HG03135 (cell line): ENCODE measurements at regions not wholly inside any gene's neighbourhood (a gene's known extent, or its start where the extent isn't known, plus 50 kb on each side); places are given as distances from the start of the nearest gene placed in this dataset.

Experiments
- ATAC-seq: cut with Tn5 transposase; IDR thresholded peaks from one replicate; pipeline ENCODE4 v1.9.1; 2021; ENCODE audit warnings: mild to moderate bottlenecking, moderate library complexity; ENCODE audit not compliant: unreplicated experiment

DNA sequence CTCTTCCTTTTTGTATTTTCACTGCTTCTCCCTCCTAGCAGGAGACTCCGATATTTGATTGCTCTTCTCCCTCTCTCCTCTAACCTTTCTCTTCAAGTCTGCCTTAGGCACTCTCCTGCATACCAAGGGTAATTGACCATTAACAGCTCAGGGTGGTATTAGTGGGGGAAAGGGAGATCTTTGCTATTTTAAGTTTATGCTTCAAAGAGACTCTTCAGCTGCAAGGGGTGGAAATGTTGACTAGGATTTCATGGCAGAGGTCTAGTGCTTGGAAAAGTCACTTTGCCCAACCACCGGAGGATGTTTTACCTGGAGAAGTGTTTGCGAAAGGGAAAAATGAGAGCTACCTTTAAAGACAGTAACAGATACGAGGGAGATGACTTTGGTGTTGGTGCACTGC lies 453.7 kb downstream of the SLC4A3 start:
- no peak for ATAC-seq

DNA sequence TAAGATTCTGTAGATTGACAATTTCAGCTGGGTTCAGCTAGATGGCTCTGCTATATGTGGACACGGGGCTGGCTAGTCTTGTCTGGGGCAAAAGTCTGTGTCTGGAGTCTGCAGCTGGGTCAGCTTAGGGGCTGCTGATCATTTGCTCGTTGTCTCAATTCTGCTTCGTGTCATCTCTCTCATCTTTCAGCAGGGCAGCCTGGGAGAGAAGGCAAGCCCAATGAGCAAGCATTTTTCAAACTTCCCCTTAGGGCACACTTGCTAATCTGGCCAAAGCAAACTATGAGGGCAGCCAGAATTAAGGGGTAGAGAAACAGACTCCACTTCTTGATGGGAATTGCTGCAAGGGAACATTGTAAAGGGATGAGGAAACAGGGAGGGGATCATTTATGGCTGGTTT lies 462.6 kb downstream of the SLC4A3 start:
- no peak for ATAC-seq

DNA sequence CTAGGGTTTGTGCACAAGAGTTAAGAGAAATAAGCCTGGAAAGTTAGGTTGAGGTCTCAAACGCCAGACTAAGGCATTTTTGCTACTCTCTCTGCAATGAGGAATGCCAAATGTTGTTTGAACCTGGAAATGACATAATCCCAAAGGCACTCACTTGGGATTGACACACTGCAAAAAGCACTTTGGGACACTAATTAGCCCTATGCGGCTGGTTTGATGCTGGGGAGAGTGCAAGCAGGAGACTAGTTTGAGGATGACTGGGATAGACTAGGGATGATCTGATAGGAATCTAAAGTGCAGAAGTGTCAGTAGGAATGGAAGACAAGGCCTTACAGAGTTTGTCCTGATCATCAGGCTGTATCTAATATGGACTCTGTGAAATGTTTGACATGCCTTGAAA lies 469.0 kb downstream of the SLC4A3 start:
- ATAC-seq = no peak

DNA sequence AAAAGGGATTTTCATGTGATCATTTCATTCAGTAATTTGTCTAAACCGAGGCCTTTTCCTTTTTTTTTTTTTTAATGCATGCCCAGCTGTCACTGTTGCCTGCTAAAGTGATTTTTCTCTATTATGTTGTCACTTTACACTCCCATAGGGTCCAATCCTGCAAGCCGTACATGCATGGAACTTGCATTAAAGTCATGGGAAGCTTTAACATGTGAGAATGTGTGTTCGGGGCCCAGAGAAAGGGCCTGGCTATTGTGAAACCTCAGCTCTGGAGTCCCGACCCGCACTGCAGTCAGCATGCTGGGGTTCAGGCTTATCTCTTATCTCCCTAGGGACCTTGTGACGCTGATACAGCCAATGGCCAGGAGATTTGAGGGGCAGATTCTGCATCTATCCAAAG lies 474.6 kb downstream of the SLC4A3 start:
- no peak for ATAC-seq

DNA sequence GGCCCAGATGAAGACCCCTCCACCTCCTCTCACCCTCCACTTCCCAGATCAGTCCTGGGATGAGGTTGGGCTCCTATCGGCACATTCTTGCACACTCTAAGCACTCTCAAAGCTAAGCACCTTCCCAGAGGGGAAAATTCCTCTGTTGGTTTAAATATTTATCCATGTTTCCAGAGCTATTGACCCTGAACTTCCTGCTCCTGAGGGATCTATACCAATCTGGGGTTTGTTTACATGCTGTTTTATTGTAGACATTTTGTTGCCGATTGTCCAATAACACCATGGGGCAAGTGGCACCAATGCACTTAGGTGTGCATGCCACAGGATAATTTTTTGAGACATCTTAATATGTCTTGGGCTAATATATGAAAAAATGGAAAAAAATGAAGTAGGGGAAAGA lies 476.2 kb downstream of the SLC4A3 start:
- ATAC-seq = no peak

DNA sequence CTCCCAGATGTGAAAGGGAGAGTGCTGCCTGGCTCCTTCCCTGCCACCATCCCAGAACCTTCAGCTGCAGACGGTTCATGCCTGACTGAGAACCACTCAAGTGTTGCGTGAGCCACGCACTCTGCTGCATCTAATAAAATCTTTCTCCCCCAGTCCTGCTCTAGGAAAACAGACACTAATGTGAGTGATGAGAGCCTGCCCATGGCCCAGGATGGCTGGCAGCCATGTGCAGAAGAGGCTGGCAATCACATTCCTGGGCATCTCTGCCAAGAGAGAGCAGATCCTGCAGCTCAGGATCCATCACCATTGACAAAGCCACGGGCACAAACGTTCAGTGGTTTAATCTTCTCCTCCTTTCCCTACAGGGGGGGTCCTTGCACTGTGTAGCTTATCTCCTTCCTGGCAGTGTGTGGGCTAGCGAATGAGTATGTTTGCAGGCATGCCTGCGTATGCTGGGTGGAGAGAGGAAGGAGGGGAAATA lies 477.5 kb downstream of the SLC4A3 start:
- ATAC-seq = no peak

DNA sequence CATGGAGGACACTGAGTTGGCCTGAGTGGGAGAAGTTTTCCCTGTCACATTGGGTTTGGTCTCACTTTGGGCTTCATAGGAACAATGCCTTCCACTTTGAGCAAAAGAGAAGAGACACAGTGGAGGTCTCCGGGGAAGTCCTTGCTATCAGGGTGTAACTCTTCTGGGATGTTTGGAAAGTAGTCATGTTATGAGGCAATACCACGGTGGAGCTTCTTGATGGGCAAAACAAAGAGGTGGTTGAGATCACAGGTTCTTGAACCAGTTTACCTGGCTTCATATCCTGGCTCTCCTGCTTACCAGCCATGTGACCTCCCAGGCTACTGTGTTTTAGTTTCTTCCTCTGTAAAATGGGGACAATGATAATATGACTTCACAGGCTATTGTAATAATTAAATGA lies 478.6 kb downstream of the SLC4A3 start:
- ATAC-seq = no peak

DNA sequence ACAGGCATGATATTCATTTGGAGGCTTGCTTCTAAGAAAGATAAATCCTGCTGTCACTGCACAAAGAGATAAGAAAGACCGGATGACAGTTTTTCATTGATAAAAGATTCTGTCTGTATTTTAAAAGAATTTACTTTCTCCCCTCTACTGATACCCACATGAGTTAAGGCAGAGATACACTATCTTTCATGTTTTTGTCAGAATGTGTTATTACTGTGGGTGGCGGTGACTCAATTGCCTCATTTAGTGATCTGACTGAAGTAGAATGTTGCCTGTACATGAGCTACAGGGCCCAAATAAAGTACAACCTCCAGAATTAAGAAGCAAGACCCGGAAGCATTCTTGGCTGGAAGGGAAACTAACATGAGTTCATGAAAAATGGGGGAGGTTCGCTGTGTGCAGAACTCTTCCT lies 480.0 kb downstream of the SLC4A3 start:
- no peak for ATAC-seq

DNA sequence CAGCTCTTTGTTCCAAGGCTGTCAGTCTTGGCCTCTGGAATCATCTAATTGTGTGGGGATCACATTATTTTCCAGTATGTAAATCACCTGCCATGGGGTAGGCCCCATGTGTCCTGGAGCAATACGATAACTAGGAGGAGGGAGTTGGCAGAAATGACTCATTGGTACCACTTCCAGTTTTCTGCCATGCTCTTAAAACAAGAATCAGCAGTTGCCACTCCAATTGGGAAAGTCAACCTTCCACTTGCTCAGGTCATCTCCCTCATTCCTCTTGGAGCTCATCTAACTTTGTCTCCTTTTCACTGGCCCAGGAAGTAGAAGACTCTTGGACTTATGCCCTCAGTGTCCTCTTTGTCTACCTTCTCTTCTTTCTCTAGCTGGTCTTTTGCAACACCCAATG lies 487.0 kb downstream of the SLC4A3 start:
- no peak for ATAC-seq

DNA sequence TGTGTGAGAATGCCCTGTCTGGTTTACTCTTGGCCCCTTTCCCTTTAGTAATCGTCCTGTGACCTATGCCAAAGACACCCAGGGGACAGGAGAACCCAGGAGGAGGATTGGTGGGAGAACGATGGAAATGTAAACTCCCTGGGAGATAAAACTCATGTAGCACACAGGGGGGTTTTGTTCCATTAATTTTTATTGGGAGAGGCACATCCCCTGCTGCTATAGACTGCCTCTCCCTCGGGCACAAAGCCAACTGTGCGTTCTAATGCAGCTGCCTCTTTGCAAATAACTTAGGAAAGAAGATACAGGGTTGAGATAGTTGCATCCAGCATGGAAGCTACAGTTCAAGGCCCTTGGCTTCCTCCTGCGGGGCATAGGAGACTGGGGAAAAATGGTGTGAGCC lies 489.6 kb downstream of the SLC4A3 start:
- ATAC-seq = no peak

DNA sequence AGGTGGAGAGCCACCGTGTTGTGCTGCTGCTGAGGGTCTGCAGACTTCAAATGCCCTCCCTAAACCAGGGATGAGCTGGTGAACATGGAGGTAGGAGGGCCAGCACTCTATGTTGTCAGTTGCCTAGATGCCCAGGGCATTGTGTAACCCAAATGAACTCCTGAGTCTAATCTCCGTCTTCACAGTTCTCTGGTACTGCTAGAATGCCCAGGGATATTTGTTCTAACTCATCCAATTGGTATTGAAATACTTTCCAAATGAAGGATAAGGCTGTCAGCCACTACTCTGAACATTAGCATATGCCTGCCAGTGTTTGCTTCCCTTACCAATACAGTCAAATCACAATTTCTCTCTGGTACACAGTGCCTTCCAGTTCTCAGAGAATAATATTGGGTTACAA lies 492.6 kb downstream of the SLC4A3 start:
- no peak for ATAC-seq

DNA sequence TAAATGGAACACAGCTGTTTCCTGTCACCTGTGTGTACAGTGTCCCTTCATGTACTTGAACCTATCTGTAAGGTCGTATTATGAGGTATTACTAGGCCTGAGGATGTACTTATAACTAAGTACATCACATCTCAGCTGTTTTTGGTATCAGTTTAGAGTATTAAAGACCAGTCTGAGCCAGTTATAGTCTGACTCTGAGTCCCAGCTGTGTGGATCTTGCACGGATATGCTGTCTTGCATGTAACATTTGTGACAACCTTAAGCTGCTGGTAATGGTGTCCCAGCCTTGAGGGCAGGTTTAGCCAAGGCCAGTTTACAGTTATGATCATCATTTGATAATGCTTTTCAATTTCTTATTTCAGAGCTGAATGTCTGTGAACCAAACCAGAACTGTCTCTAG lies 496.3 kb downstream of the SLC4A3 start:
- no peak for ATAC-seq

DNA sequence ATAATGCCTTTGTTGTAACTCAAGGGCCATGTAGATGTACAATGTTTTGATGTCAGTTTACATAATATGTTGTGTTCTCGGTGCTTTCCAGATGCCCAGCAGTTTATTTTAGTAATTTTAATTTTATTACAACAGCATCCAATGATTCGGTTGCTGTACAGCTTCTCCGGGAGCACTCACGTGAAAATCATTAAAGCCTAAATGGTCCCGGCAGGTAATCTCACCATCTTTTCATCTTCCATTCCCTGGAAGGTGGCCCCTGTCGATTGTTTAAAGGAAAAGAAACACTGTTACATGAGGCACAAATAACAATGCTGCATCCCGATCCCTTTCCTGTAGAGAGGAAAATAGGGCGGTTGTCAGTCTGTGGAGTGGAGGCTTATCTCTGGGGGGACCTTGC lies 498.1 kb downstream of the SLC4A3 start:
- ATAC-seq = no peak

DNA sequence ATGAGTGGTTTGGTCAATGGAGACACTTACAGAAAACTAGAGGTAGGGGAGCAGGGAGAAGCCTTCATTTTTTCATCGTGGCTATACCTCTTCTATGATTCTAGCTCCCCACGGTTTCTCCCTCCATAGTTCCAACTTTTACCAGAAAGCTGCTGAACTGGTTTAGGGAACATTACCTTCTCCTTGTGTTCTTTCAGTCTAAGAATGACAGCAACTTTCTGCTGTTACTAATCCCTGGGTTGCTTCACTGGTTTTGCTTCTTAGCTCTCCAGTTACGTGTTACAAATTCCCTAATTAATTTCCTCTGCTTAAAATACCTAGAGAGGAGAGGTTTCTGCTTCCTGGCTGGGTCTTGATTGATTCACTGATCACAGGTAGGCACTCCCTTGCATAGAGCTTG lies 499.9 kb downstream of the SLC4A3 start:
- no peak for ATAC-seq

DNA sequence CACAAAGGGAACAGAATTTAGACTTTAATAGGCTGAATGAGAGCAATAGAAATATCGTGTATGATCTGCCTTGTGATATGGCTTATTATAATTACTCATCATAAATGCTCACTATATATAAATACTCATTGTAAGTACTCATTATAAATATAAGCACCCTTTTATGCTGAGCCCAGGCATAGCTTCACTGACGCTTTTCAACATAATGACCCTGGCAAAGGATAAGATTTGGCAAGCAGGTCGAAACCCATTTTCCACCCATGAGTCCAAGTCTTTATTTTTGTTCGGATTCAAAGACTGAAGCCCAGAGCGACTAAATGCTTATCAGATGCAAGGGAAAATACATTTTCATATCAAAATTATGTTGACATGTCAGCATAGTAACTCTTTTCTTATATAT lies 500.4 kb downstream of the SLC4A3 start:
- no peak for ATAC-seq

DNA sequence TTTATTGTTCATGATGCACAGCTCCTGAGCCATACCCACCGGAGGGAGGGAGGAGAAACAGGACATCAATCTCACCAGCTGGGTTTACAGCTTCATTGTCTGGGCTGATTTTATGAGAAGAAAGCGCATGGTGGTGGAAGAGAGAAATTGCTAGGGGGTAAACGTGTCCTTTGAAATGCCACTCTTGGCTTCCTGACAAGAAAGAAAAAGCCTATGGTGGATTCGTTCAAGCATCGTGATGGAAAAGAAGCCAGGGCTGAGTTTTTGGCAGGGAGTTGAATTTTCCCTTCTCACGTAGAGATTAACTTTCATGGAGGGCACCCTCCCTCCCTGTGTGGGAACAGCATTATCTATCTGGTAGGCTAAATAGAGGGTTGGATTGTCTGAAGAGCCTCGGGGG lies 502.0 kb downstream of the SLC4A3 start:
- ATAC-seq = no peak

DNA sequence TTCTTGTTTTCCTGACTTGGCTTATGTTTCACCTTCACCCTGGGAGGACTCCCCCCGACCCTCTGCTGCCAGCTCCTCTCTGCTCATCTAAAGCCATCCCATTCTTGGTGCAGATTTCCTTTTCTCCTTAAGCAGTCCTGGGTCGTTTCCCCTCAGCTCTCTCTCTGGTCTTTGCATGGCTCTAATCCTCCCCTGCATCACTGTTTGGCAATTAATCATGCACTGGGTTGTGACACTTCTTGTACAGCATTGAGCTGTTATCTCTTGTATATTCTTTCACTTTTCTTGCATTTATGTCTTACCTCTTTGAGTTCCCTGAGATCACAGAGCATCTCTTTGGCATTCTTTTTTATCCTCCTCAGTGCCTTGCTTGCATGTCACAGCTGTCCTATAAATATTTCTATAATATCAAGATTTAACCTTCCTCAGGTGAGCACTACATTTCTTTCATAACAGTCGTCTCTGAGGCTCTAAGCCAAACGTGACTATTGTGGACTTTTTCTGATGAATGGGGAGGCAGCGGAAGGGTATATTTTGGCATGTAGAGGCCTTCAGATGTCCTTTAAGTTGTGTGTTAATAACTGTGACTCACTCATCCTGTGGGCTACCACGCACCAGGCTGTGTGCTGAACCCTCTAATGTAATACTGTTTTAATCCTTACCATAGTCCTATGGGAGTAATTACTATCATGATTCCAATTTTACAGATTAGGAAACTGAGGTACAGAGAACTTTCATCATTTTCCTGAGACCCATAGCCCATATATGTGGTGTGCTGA lies 507.5 kb downstream of the SLC4A3 start:
- ATAC-seq = no peak

DNA sequence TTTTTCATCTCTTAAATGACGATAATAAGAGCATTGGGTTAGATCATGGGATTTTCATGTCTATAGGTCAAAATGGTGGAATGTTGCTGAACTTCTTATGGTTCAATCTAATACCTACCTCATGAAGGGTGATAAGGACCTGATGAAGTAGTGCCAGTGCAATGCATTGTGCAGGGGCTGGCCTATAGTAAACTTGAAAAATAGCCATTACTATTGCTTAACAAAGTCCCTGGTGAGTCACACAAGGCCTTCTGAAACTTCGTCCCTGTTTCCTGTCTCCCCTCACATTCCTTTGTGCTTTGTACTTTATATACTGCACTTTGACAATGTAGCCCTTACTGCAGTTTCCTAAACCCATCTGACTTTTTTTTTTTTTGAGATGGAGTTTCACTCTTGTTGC lies 515.9 kb downstream of the SLC4A3 start:
- ATAC-seq = no peak

DNA sequence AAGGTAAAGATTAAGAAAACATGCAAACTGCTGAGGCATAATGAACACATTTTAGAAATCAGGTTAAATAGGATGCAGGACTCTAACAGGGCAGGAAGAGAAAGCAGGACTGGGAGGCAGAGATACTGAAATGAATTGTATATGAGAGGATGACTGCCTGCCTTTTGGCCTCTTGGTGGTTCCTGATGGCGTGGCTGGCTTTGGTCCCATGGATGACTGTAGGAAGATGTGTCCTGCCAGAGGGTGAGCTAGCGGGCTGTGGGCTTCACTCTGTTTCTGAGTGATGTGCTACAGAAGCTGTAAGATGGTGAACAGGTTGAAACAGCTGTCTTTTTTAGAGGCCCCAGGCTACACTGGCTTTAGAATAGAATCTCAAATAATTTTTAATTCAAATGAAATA lies 517.0 kb downstream of the SLC4A3 start:
- no peak for ATAC-seq

DNA sequence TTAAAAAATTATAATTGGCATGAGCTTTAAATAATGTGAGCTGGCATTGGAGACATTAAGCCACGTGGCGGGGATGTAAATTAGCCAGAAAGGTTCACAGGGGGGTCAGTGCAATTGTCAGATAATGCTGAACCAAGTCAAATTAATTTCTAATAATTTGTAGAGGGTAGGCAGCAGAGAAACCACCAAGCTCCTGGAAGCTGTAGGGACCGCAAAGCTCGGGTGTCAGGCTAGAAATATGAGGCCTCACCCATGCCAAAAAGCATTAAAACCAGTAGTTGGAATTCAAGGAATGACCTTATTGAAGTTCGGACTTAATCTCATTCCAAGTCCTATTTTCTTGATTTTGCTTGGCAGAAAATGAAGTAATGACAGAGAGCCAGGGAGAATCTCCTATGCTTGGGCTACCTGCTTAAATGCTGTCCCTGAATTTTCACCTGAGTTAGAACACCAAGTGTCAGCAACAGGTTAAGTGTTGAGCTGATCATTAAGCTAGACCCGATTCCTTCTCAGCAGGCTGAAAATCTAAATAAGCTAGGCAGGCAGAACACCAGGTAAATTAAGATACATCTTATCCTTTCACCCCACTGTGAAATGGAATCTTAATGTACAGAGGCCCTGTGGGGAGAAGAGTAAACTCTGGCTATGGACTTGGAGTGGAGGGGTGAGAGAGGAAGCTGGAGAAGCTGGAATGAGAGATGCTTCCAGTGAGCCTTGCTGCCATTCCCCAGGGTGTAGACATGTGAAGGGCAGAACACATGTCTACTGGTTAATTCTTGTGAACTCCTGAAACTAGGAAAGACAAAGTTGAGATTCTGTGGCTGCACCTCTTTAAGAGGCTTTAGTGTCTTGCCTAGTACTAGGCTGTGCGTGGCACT lies 520.0 kb downstream of the SLC4A3 start:
- ATAC-seq = no peak

DNA sequence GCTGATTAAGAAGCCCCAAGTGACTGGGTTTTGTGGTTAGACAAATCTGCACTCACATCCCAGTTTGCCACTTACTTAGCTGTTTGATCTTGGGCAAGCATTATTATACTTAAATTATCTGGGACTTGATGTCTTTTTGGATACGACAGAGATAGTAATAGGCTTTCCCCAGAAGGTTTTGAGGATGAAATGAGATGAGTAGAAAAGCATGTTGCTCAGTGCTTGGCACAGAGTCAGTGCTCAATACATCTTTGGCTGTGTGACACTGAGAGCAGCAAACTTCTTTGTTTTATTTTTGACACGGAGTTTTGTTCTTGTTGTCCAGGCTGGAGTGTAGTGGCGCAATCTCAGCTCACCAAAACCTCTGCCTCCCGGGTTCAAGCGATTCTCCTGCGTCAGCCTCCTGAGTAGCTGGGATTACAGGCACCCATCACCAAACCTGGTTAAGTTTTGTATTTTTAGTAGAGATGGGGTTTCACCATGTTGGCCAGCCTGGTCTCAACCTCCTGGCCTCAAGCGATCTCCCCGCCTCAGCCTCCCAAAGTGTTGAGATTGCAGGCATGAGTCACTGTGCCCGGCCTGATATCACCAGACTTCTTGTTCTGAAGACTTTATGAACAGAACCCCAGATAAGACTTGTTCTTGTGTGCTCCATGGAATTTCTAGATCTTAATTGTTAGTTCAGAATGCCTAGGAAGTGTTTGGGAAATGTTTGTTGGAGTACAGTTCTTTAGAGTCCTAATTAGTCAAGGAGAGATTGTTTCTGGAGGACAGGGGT lies 521.2 kb downstream of the SLC4A3 start:
- ATAC-seq = no peak
